K562 (cell line): ENCODE measurements at regions not wholly inside any gene's neighbourhood (a gene's known extent, or its start where the extent isn't known, plus 50 kb on each side); places are given as distances from the start of the nearest gene placed in this dataset.

ENCODE experiments used
- ATAC-seq: fragments of 200-7000 bp; cut with Tn5 transposase; 3 replicates; pipeline ENCODE4 v1.9.1; 2020; ENCODE audit warnings: moderate library complexity
- BruUV-seq: library from RNA; stranded (reverse); fragments of 400-500 nt; replicated peaks from 2 replicates; lab custom pipeline; 2021; lab: Mats Ljungman, UMichigan
- CTCF ChIA-PET: fragments of 300-600 bp; formaldehyde crosslinking; extraction: SDS; loops from one replicate; lab custom pipeline; 2021; ENCODE audit warnings: low intra/inter-chr PET ratio; lab: Yijun Ruan, JAX
- POLR2A ChIA-PET: fragments of 300-600, 350-650 bp; sonication (Branson Sonifier 250); formaldehyde crosslinking; extraction: SDS; loops from one replicate; lab custom pipeline; 2021; ENCODE audit warnings: antibody characterized with exemption, inconsistent platforms; lab: Yijun Ruan, JAX
- DNase-seq, 4 experiments: peaks; one replicate each; pipeline versions ENCODE4 v3.0.0 to v3.0.0-alpha.2; 2011 to 2018; ENCODE audit warnings: low spot score in 3 of 4, mixed read lengths in 3 of 4; ENCODE audit errors: extremely low read depth in 1 of 4
- FAIRE-seq: peaks from 2 replicates; lab custom pipeline; 2011; peaks lifted over from hg19 to GRCh38; lab: Jason Lieb, UNC
- H2AFZ ChIP-seq: 2 replicates; pipeline ENCODE4 v1.6.0; 2011; ENCODE audit warnings: low read depth, low read length, control low read depth, inconsistent platforms
- H3K27ac ChIP-seq: fragments of 200-600 bp; 3 replicates; pipeline ENCODE4 v1.8.0; 2011; ENCODE audit warnings: low read depth, mild to moderate bottlenecking, control low read depth, inconsistent platforms, low read length, moderate library complexity, mixed read lengths; ENCODE audit errors: extremely low read depth
- H3K27me3 ChIP-seq, 2 experiments: fragments of 300-600 bp in 1 of 2; 2 replicates in 1 of 2; 3 replicates in 1 of 2; pipeline versions ENCODE4 v1.6.0 to v1.8.0; 2011; ENCODE audit warnings: inconsistent platforms in 2 of 2, low read length in 2 of 2, mild to moderate bottlenecking in 1 of 2, mixed read lengths in 1 of 2, moderate library complexity in 1 of 2; ENCODE audit not compliant: control insufficient read depth in 2 of 2, insufficient read depth in 2 of 2
- H3K36me3 ChIP-seq: fragments of 300-600 bp; 3 replicates; pipeline ENCODE4 v1.8.0; 2011; ENCODE audit warnings: mild to moderate bottlenecking, low read length, inconsistent platforms; ENCODE audit not compliant: control insufficient read depth, insufficient read depth
- H3K4me1 ChIP-seq, 2 experiments: fragments of 200-600 bp in 1 of 2; replicated peaks in 1 of 2; 2 replicates in 1 of 2; 3 replicates in 1 of 2; pipeline versions ENCODE4 v1.5.1 to v1.8.0; 2011; ENCODE audit warnings: inconsistent platforms in 2 of 2, low read length in 2 of 2, mild to moderate bottlenecking in 1 of 2, mixed read lengths in 1 of 2, moderate library complexity in 1 of 2; ENCODE audit not compliant: control insufficient read depth in 2 of 2, insufficient read depth in 2 of 2
- H3K4me2 ChIP-seq: 2 replicates; pipeline ENCODE4 v1.6.1; 2011; ENCODE audit warnings: low read length, control low read depth, inconsistent platforms, mixed read lengths; ENCODE audit not compliant: insufficient read depth
- H3K4me3 ChIP-seq: fragments of 200-600 bp; sonication (generic), shearing (Covaris generic); 2 replicates; pipeline ENCODE4 v1.5.1; 2016; ENCODE audit warnings: control low read depth, inconsistent platforms
- H3K79me2 ChIP-seq: fragments of 200-600 bp; 3 replicates; pipeline ENCODE4 v1.8.0; 2011; ENCODE audit warnings: low read length, inconsistent platforms; ENCODE audit not compliant: control insufficient read depth, insufficient read depth
- H3K9ac ChIP-seq, 2 experiments: 2 replicates each; pipeline versions ENCODE4 v1.6.0 to v1.6.1; 2011; ENCODE audit warnings: low read depth in 2 of 2, low read length in 2 of 2, control low read depth in 1 of 2, inconsistent platforms in 1 of 2, mild to moderate bottlenecking in 1 of 2, mixed read lengths in 1 of 2; ENCODE audit not compliant: insufficient read depth in 1 of 2
- H3K9me1 ChIP-seq: one replicate; pipeline ENCODE4 v1.6.0; 2011; ENCODE audit warnings: inconsistent platforms, mild to moderate bottlenecking, low read length, moderate library complexity; ENCODE audit not compliant: control insufficient read depth, insufficient read depth
- H3K9me3 ChIP-seq: replicated peaks from 2 replicates; pipeline ENCODE4 v1.5.1; 2011; ENCODE audit warnings: low read depth, low read length, inconsistent platforms; ENCODE audit not compliant: control insufficient read depth, insufficient read depth
- H4K20me1 ChIP-seq: replicated peaks from 2 replicates; pipeline ENCODE4 v1.6.1; 2011; ENCODE audit warnings: low read length, inconsistent platforms, mixed read lengths; ENCODE audit not compliant: control insufficient read depth, insufficient read depth
- CREM ChIP-seq: IDR thresholded peaks from 2 replicates; pipeline ENCODE4 v1.6.1; 2014; ENCODE audit warnings: antibody characterized with exemption, low read depth
- FOXK1 ChIP-seq: sonication (generic); formaldehyde crosslinking; IDR thresholded peaks from 2 replicates; pipeline ENCODE4 v1.8.0; 2022; ENCODE audit warnings: missing genetic modification reagents, mild to moderate bottlenecking, borderline replicate concordance
- HOMEZ ChIP-seq: fragments of 250-450 bp; sonication (Bioruptor Pico); IDR thresholded peaks from 2 replicates; pipeline ENCODE4 v1.4.0; 2020; ENCODE audit warnings: mild to moderate bottlenecking, moderate library complexity
- HOXB6 ChIP-seq: fragments of 250-450 bp; sonication (Bioruptor Pico); IDR thresholded peaks from 2 replicates; pipeline ENCODE4 v1.5.1; 2022; ENCODE audit warnings: mild to moderate bottlenecking, borderline replicate concordance
- KLF6 ChIP-seq: fragments of 250-450 bp; sonication (Bioruptor Pico); IDR thresholded peaks from 2 replicates; pipeline ENCODE4 v1.4.0; 2020; ENCODE audit warnings: mild to moderate bottlenecking, moderate library complexity, borderline replicate concordance
- MCM3 ChIP-seq: fragments of 450-650 bp; IDR thresholded peaks from 2 replicates; pipeline ENCODE4 v1.6.1; 2016
- NRF1 ChIP-seq, 2 experiments: fragments of 450-650 bp; IDR thresholded peaks in 1 of 2; conservative IDR thresholded peaks in 1 of 2; 2 replicates each; pipeline ENCODE4 v1.6.1; 2014; ENCODE audit warnings: mild to moderate bottlenecking in 2 of 2
- RBM14 ChIP-seq: fragments of 200-400 bp; formaldehyde crosslinking; IDR thresholded peaks from 2 replicates; pipeline ENCODE4 v1.6.1; 2018; ENCODE audit warnings: low read depth, mild to moderate bottlenecking, low read length, moderate library complexity, borderline replicate concordance; ENCODE audit not compliant: insufficient read depth
- SNIP1 ChIP-seq: fragments of 450-650 bp; IDR thresholded peaks from 2 replicates; pipeline ENCODE4 v1.7.1; 2017; ENCODE audit warnings: low read depth, mild to moderate bottlenecking
- WGBS: fragments of 100-300 bp; shearing (Covaris generic); methylation state at CpG from one replicate; pipeline ENCODE4 v1.1.6; 2016; ENCODE audit warnings: low coverage, mixed read lengths; ENCODE audit not compliant: insufficient coverage; ENCODE audit errors: missing lambda C conversion rate; 5-methylcytosine and 5-hydroxymethylcytosine counted together
- in situ Hi-C: fragments of 300-500 bp; cut with MboI; formaldehyde crosslinking; loops from 4 replicates; pipeline ENCODE4 v1.15.0; 2018; ENCODE audit warnings: inconsistent platforms, mixed read lengths
- intact Hi-C: fragments of 100-400 bp; cut with micrococcal nuclease; formaldehyde crosslinking; loops from 2 replicates; pipeline ENCODE4 v1.14.2; 2022
- TF ChIP-seq, protein P1 (sequence below): fragments of 450-650 bp; IDR thresholded peaks from 2 replicates; pipeline ENCODE4 v1.6.1; 2016; ENCODE audit warnings: low read depth, mild to moderate bottlenecking, moderate library complexity
- TF ChIP-seq, protein P2 (sequence below), 2 experiments: fragments of 450-650 bp in 1 of 2; IDR thresholded peaks; 2 replicates each; pipeline ENCODE4 v1.6.1; 2011 to 2017; ENCODE audit warnings: low read depth in 2 of 2, antibody characterized with exemption in 1 of 2, borderline replicate concordance in 1 of 2, low read length in 1 of 2, mild to moderate bottlenecking in 1 of 2, mixed read lengths in 1 of 2; ENCODE audit not compliant: control insufficient read depth in 1 of 2

- Histone ChIP-seq H3K36me3 (no peaks in the 10 kb centered on the region), H3K27ac (no peak overlapping the region), H3K4me1 (no peaks in the 10 kb centered on the region), H2AFZ (no peak overlapping the region), H3K9me1 (no peaks in the 10 kb centered on the region), H3K4me2 (no peak overlapping the region), H4K20me1 (no peaks in the 10 kb centered on the region), H3K27me3 (no peaks in the 10 kb centered on the region), H3K9me3 (no peaks in the 10 kb centered on the region), H3K4me3 (no peak overlapping the region), H3K9ac (no peak overlapping the region), H3K79me2 (no peaks in the 10 kb centered on the region)
- no TSS peak for BruUV-seq
- in situ Hi-C loops: no loop called here
- ATAC-seq: no peak
- intact Hi-C loops: no loop called here
- POLR2A ChIA-PET: no interaction called here
- WGBS: 0% methylated on average over 2 of the region's 3 CpGs
- no peak for DNase-seq
- no peak for FAIRE-seq
- CTCF ChIA-PET: no interaction called here
- TF ChIP-seq MCM3: no peak
- TF ChIP-seq, protein P1, sequence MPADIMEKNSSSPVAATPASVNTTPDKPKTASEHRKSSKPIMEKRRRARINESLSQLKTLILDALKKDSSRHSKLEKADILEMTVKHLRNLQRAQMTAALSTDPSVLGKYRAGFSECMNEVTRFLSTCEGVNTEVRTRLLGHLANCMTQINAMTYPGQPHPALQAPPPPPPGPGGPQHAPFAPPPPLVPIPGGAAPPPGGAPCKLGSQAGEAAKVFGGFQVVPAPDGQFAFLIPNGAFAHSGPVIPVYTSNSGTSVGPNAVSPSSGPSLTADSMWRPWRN: no peak
- TF ChIP-seq, protein P2, sequence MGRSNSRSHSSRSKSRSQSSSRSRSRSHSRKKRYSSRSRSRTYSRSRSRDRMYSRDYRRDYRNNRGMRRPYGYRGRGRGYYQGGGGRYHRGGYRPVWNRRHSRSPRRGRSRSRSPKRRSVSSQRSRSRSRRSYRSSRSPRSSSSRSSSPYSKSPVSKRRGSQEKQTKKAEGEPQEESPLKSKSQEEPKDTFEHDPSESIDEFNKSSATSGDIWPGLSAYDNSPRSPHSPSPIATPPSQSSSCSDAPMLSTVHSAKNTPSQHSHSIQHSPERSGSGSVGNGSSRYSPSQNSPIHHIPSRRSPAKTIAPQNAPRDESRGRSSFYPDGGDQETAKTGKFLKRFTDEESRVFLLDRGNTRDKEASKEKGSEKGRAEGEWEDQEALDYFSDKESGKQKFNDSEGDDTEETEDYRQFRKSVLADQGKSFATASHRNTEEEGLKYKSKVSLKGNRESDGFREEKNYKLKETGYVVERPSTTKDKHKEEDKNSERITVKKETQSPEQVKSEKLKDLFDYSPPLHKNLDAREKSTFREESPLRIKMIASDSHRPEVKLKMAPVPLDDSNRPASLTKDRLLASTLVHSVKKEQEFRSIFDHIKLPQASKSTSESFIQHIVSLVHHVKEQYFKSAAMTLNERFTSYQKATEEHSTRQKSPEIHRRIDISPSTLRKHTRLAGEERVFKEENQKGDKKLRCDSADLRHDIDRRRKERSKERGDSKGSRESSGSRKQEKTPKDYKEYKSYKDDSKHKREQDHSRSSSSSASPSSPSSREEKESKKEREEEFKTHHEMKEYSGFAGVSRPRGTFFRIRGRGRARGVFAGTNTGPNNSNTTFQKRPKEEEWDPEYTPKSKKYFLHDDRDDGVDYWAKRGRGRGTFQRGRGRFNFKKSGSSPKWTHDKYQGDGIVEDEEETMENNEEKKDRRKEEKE (IDR thresholded peaks at IDR 0.05; ENCODE audit: borderline replicate concordance in 1 of 2, control insufficient read depth in 1 of 2, low read depth in 2 of 2, low read length in 1 of 2): no peak
- no peak for TF ChIP-seq RBM14
- no peak for TF ChIP-seq FOXK1 (CRISPR knock-in tag)
- TF ChIP-seq SNIP1: no peak
- no peak for TF ChIP-seq KLF6 (CRISPR knock-in tag)
- no peak for TF ChIP-seq HOXB6 (CRISPR knock-in tag)
- TF ChIP-seq HOMEZ (CRISPR knock-in tag): no peak
- TF ChIP-seq CREM: no peak
- no peak for TF ChIP-seq NRF1 (conservative IDR thresholded peaks at IDR 0.05 in 1 of 2, IDR thresholded peaks at IDR 0.05 in 1 of 2)
Observed at GRCh38 chr9:1473956-1474634, 423.9 kb downstream of the DMRT2 start.
